WTC11 (cell line): ENCODE measurements at regions not wholly inside any gene's neighbourhood (a gene's known extent, or its start where the extent isn't known, plus 50 kb on each side); places are given as distances from the start of the nearest gene placed in this dataset.

ENCODE experiments used
- ATAC-seq: fragments of 200-7000 bp; cut with Tn5 transposase; 2 replicates; pipeline ENCODE4 v1.10.0; 2021; ENCODE audit warnings: mild to moderate bottlenecking, moderate library complexity
- CTCF ChIA-PET: fragments of 300-600 bp; sonication (Branson Sonifier 250); formaldehyde crosslinking; loops from one replicate; lab custom pipeline; 2021; ENCODE audit warnings: antibody characterized with exemption; lab: Charles Lee
- POLR2A ChIA-PET: fragments of 350-600 bp; sonication (Branson Sonifier 250); formaldehyde crosslinking; loops from one replicate; lab custom pipeline; 2021; ENCODE audit warnings: antibody characterized with exemption; lab: Charles Lee
- DNase-seq: peaks from one replicate; pipeline ENCODE4 v3.0.0; 2021; ENCODE audit warnings: low spot score
- H3K27ac Mint-ChIP-seq: 2 replicates; pipeline ENCODE4 v1.8.0; 2021; ENCODE audit warnings: mixed read lengths
- H3K27me3 Mint-ChIP-seq: 2 replicates; pipeline ENCODE4 v1.8.0; 2021; ENCODE audit warnings: low read depth, mild to moderate bottlenecking, moderate library complexity, mixed read lengths
- H3K36me3 Mint-ChIP-seq: 2 replicates; pipeline ENCODE4 v1.8.0; 2021; ENCODE audit warnings: mixed read lengths
- H3K4me1 Mint-ChIP-seq: 2 replicates; pipeline ENCODE4 v1.8.0; 2022; ENCODE audit warnings: mixed read lengths
- H3K4me3 Mint-ChIP-seq: 2 replicates; pipeline ENCODE4 v1.8.0; 2021; ENCODE audit warnings: mild to moderate bottlenecking, moderate library complexity, mixed read lengths
- H3K9me3 Mint-ChIP-seq: 2 replicates; pipeline ENCODE4 v1.8.0; 2021; ENCODE audit warnings: mixed read lengths
- AFF4 ChIP-seq: sonication (generic); formaldehyde crosslinking; IDR thresholded peaks from 2 replicates; pipeline ENCODE4 v1.8.1; 2023; ENCODE audit warnings: mild to moderate bottlenecking, missing genetic modification reagents, borderline replicate concordance
- AR ChIP-seq: fragments of 250-450 bp; sonication (Bioruptor Pico); IDR thresholded peaks from 2 replicates; pipeline ENCODE4 v1.9.0; 2021; ENCODE audit warnings: mild to moderate bottlenecking
- E2F5 ChIP-seq: sonication (generic); formaldehyde crosslinking; IDR thresholded peaks from 2 replicates; pipeline ENCODE4 v1.8.1; 2022; ENCODE audit warnings: mild to moderate bottlenecking, moderate library complexity, missing genetic modification reagents
- FOXP1 ChIP-seq: sonication (generic); formaldehyde crosslinking; IDR thresholded peaks from 2 replicates; pipeline ENCODE4 v1.8.0; 2022; ENCODE audit warnings: missing genetic modification reagents, mild to moderate bottlenecking, moderate library complexity, borderline replicate concordance
- FOXP4 ChIP-seq: sonication (generic); formaldehyde crosslinking; IDR thresholded peaks from 2 replicates; pipeline ENCODE4 v1.8.0; 2022; ENCODE audit warnings: mild to moderate bottlenecking, missing genetic modification reagents
- HMGA2 ChIP-seq: fragments of 250-450 bp; sonication (Bioruptor Pico); IDR thresholded peaks from 2 replicates; pipeline ENCODE4 v1.4.0; 2021; ENCODE audit warnings: mild to moderate bottlenecking, moderate library complexity
- JAZF1 ChIP-seq: fragments of 250-450 bp; sonication (Bioruptor Pico); IDR thresholded peaks from 2 replicates; pipeline ENCODE4 v1.9.0; 2021; ENCODE audit warnings: moderate library complexity, mild to moderate bottlenecking, inconsistent platforms
- MLX ChIP-seq: sonication (generic); formaldehyde crosslinking; IDR thresholded peaks from 2 replicates; pipeline ENCODE4 v1.8.1; 2023; ENCODE audit warnings: mild to moderate bottlenecking, missing genetic modification reagents, moderate library complexity
- NR2C2 ChIP-seq: sonication (generic); formaldehyde crosslinking; IDR thresholded peaks from 2 replicates; pipeline ENCODE4 v1.8.0; 2022; ENCODE audit warnings: mild to moderate bottlenecking, missing genetic modification reagents
- OVOL2 ChIP-seq: fragments of 250-450 bp; sonication (Bioruptor Pico); IDR thresholded peaks from 2 replicates; pipeline ENCODE4 v1.9.0; 2021; ENCODE audit warnings: mild to moderate bottlenecking, borderline replicate concordance
- ZMAT4 ChIP-seq: fragments of 250-450 bp; sonication (Bioruptor Pico); IDR thresholded peaks from 2 replicates; pipeline ENCODE4 v1.9.0; 2021; ENCODE audit warnings: mild to moderate bottlenecking
- ZNF138 ChIP-seq: sonication (generic); formaldehyde crosslinking; conservative IDR thresholded peaks from 2 replicates; pipeline ENCODE4 v1.8.1; 2022; ENCODE audit warnings: mild to moderate bottlenecking, moderate library complexity, missing genetic modification reagents
- ZNF512 ChIP-seq: sonication (generic); formaldehyde crosslinking; IDR thresholded peaks from 2 replicates; pipeline ENCODE4 v1.8.1; 2022; ENCODE audit warnings: missing genetic modification reagents, borderline replicate concordance
- ZNF532 ChIP-seq: fragments of 250-450 bp; sonication (Bioruptor Pico); IDR thresholded peaks from 2 replicates; pipeline ENCODE4 v1.9.0; 2021; ENCODE audit warnings: mild to moderate bottlenecking, borderline replicate concordance
- ZNF671 ChIP-seq: fragments of 250-450 bp; sonication (Bioruptor Pico); IDR thresholded peaks from 2 replicates; pipeline ENCODE4 v1.8.0; 2021; ENCODE audit warnings: mild to moderate bottlenecking

GRCh38 chr11:57964660-57965059, 59.0 kb upstream of the OR9Q1 start (continued):
- TF ChIP-seq ZMAT4 (no peak), E2F5 (CRISPR knock-in tag) (no peak), MLX (CRISPR knock-in tag) (no peak), ZNF671 (no peak), ZNF512 (CRISPR knock-in tag) (no peak)
- TF ChIP-seq, all 79 proteins: peak for 0

- TF ChIP-seq MLX (CRISPR knock-in tag): no peak
- no peak for TF ChIP-seq ZMAT4
- TF ChIP-seq AR (CRISPR knock-in tag): no peak
- no peak for TF ChIP-seq FOXP4 (CRISPR knock-in tag)
- TF ChIP-seq FOXP1 (CRISPR knock-in tag): no peak
- no peak for TF ChIP-seq ZNF532 (CRISPR knock-in tag)
- TF ChIP-seq HMGA2 (CRISPR knock-in tag): no peak
- TF ChIP-seq JAZF1 (CRISPR knock-in tag): no peak
- no peak for TF ChIP-seq OVOL2 (CRISPR knock-in tag)
- no peak for TF ChIP-seq AFF4 (CRISPR knock-in tag)
- no peak for TF ChIP-seq ZNF671
- no peak for TF ChIP-seq ZNF138
- no peak for TF ChIP-seq NR2C2 (CRISPR knock-in tag)
- H3K27me3 Mint-ChIP-seq: no peaks in the 10 kb centered on the region
Observed at GRCh38 chr11:57971272-57972012, 52.2 kb upstream of the OR9Q1 start.

More at GRCh38 chr11:57971272-57972012, 52.2 kb upstream of the OR9Q1 start:
- Mint-ChIP-seq H3K27ac (no peak overlapping the region), H3K36me3 (no peaks in the 10 kb centered on the region; the same call in 1 of the 2 replicates), H3K4me3 (no peak overlapping the region), H3K4me1 (0 out of 2 replicates have a peak, but pooled peaks cover under 1% of the 10 kb centered on the region), H3K9me3 (peaks cover 7% of the 10 kb centered on the region)
- CTCF ChIA-PET: no interaction called here
- DNase-seq: no peak
- ATAC-seq: no peak
- POLR2A ChIA-PET: interaction anchor here (0.5 kb wide), 1 partner anchor 352 kb away, joined by 3 read pairs; no protein-coding TSS in a partner anchor
